Trophoblast cell (in vitro differentiated cells and primary cell): ENCODE measurements at regions not wholly inside any gene's neighbourhood (a gene's known extent, or its start where the extent isn't known, plus 50 kb on each side); places are given as distances from the start of the nearest gene placed in this dataset.

Experiments
- DNase-seq, 2 donors: peaks; one replicate each; pipeline ENCODE4 v3.0.0-alpha.2; 2016
- H2AFZ ChIP-seq: 2 replicates; pipeline ENCODE4 v1.6.1; 2013; ENCODE audit warnings: low read length, moderate library complexity, mild to moderate bottlenecking; ENCODE audit not compliant: insufficient read depth, poor library complexity
- H2AK5ac ChIP-seq: 2 replicates; pipeline ENCODE4 v1.6.1; 2013; ENCODE audit warnings: mild to moderate bottlenecking, low read length
- H2BK120ac ChIP-seq: 2 replicates; pipeline ENCODE4 v1.6.1; 2013; ENCODE audit warnings: low read length, mild to moderate bottlenecking, moderate library complexity; ENCODE audit not compliant: insufficient read depth, poor library complexity
- H2BK12ac ChIP-seq: 2 replicates; pipeline ENCODE4 v1.6.1; 2013; ENCODE audit warnings: mild to moderate bottlenecking, low read length, moderate library complexity
- H2BK5ac ChIP-seq: 2 replicates; pipeline ENCODE4 v1.6.1; 2013; ENCODE audit warnings: low read length, low read depth, moderate library complexity, mild to moderate bottlenecking; ENCODE audit not compliant: poor library complexity
- H3K14ac ChIP-seq: 2 replicates; pipeline ENCODE4 v1.6.1; 2013; ENCODE audit warnings: mild to moderate bottlenecking, low read length
- H3K18ac ChIP-seq: 2 replicates; pipeline ENCODE4 v1.6.1; 2013; ENCODE audit warnings: mild to moderate bottlenecking, low read length
- H3K23ac ChIP-seq: 2 replicates; pipeline ENCODE4 v1.6.1; 2013; ENCODE audit warnings: low read length
- H3K27ac ChIP-seq: 2 replicates; pipeline ENCODE4 v1.5.1; 2013; ENCODE audit warnings: low read depth, mild to moderate bottlenecking, inconsistent platforms, low read length, moderate library complexity
- H3K27me3 ChIP-seq: 2 replicates; pipeline ENCODE4 v1.6.1; 2013; ENCODE audit warnings: inconsistent platforms, mild to moderate bottlenecking, low read length, moderate library complexity; ENCODE audit not compliant: insufficient read depth
- H3K36me3 ChIP-seq, 2 experiments: 1 replicate in 1 of 2; 2 replicates in 1 of 2; pipeline ENCODE4 v1.6.1; 2013; ENCODE audit warnings: low read length in 2 of 2, mild to moderate bottlenecking in 2 of 2, moderate library complexity in 1 of 2; ENCODE audit not compliant: insufficient read depth in 2 of 2, control insufficient read depth in 1 of 2
- H3K4ac ChIP-seq: 2 replicates; pipeline ENCODE4 v1.6.1; 2013; ENCODE audit warnings: low read depth, mild to moderate bottlenecking, low read length, moderate library complexity
- H3K4me1 ChIP-seq, 2 experiments: 1 replicate in 1 of 2; 2 replicates in 1 of 2; pipeline ENCODE4 v1.6.1; 2013; ENCODE audit warnings: low read length in 2 of 2, mild to moderate bottlenecking in 2 of 2, moderate library complexity in 1 of 2; ENCODE audit not compliant: insufficient read depth in 2 of 2, control insufficient read depth in 1 of 2
- H3K4me2 ChIP-seq: 2 replicates; pipeline ENCODE4 v1.6.1; 2013; ENCODE audit warnings: inconsistent platforms, mild to moderate bottlenecking, low read length, moderate library complexity
- H3K4me3 ChIP-seq: 2 replicates; pipeline ENCODE4 v1.5.1; 2013; ENCODE audit warnings: mild to moderate bottlenecking, low read depth, low read length, inconsistent platforms
- H3K79me1 ChIP-seq: one replicate; pipeline ENCODE4 v1.6.1; 2013; ENCODE audit warnings: low read length
- H3K79me2 ChIP-seq: 2 replicates; pipeline ENCODE4 v1.6.1; 2013; ENCODE audit warnings: low read length, mild to moderate bottlenecking; ENCODE audit not compliant: control insufficient read depth, insufficient read depth, poor library complexity
- H3K9ac ChIP-seq: 2 replicates; pipeline ENCODE4 v1.6.1; 2013; ENCODE audit warnings: mild to moderate bottlenecking, low read length
- H3K9me3 ChIP-seq: 2 replicates; pipeline ENCODE4 v1.6.1; 2013; ENCODE audit warnings: low read depth, mild to moderate bottlenecking, control low read depth, inconsistent platforms, low read length; ENCODE audit not compliant: insufficient read depth
- H4K12ac ChIP-seq: 2 replicates; pipeline ENCODE4 v1.6.1; 2013; ENCODE audit warnings: low read depth, mild to moderate bottlenecking, low read length, moderate library complexity
- H4K8ac ChIP-seq: 2 replicates; pipeline ENCODE4 v1.6.1; 2013; ENCODE audit warnings: low read depth, mild to moderate bottlenecking, low read length, moderate library complexity
- H4K91ac ChIP-seq: one replicate; pipeline ENCODE4 v1.6.1; 2013; ENCODE audit warnings: low read depth, mild to moderate bottlenecking, low read length, moderate library complexity
- WGBS: extraction: QIAGEN DNeasy Blood & Tissue Kit; methylation state at CpG from one replicate; pipeline ENCODE4 v1.1.7; 2013; ENCODE audit warnings: missing lambda C conversion rate; ENCODE audit not compliant: insufficient read length, insufficient coverage; ENCODE audit errors: extremely low coverage; 5-methylcytosine and 5-hydroxymethylcytosine counted together

DNA sequence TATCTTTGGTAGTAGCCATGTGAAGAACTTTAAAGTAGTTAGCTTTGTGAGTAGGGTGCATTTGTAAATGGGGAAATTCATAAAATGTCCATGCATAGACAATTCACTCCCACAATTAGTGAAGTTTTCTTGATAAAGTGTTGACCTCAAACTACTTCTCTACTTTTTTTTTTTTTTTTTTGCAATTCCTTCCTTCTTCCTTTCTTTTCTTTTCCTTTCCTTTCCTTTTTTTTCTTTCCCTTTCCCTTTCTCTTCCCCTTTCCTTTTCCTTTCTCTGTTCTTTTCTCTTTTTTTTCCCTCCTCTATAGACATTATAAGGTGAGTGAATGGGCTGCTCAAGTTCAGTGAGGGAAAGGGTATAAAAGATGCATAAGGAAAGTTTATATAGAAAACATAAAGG lies 184.2 kb downstream of the PTEN start:
- Histone ChIP-seq H2AK5ac (no peak overlapping the region), H2BK5ac (no peak overlapping the region), H4K8ac (no peak overlapping the region), H3K27me3 (no peaks in the 10 kb centered on the region), H2BK12ac (no peak overlapping the region), H3K4me2 (no peak overlapping the region), H4K12ac (no peak overlapping the region), H3K14ac (no peak overlapping the region), H4K91ac (no peak overlapping the region), H3K23ac (no peak overlapping the region), H3K4ac (no peak overlapping the region), H3K4me3 (no peak overlapping the region), H3K79me2 (no peaks in the 10 kb centered on the region), H2BK120ac (no peak overlapping the region), H2AFZ (no peak overlapping the region), H3K9me3 (no peaks in the 10 kb centered on the region), H3K36me3 (no peaks in the 10 kb centered on the region), H3K27ac (no peak overlapping the region), H3K79me1 (peaks cover 5% of the 10 kb centered on the region), H3K4me1 (peaks cover 3 to 12% of the 10 kb centered on the region in 2 experiments), H3K18ac (no peak overlapping the region), H3K9ac (no peak overlapping the region)
- no peak for DNase-seq

DNA sequence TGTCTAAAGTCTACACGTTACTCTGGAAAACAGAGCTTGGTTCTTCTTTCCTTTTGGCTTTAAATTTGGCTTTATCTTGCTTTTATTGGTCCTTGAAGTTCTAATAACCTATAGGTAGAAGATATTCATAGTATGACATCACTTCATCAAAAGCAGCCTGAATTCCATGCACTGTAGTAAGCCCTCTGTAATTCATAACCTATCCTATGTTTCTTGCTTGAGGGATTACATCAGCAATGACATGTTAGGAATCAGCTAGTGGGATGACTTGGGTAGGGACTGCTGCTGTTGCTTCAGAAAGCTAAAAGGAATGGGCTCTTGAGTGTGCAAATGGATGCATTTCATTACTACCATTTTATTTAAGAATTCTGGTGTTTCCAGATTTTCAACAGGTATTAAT lies 184.9 kb downstream of the PTEN start:
- Histone ChIP-seq H3K23ac (no peak overlapping the region), H2AFZ (no peak overlapping the region), H3K79me1 (peaks cover 3% of the 10 kb centered on the region), H4K12ac (no peak overlapping the region), H3K36me3 (no peaks in the 10 kb centered on the region), H3K27ac (no peak overlapping the region), H3K79me2 (no peaks in the 10 kb centered on the region), H3K27me3 (no peaks in the 10 kb centered on the region), H3K4me3 (no peak overlapping the region), H3K9ac (no peak overlapping the region), H4K8ac (no peak overlapping the region), H2BK5ac (no peak overlapping the region), H3K4ac (no peak overlapping the region), H3K9me3 (no peaks in the 10 kb centered on the region), H4K91ac (no peak overlapping the region), H2BK120ac (no peak overlapping the region), H2BK12ac (no peak overlapping the region), H2AK5ac (no peak overlapping the region), H3K18ac (no peak overlapping the region), H3K4me2 (no peak overlapping the region), H3K14ac (no peak overlapping the region), H3K4me1 (peaks cover 0 to 5% of the 10 kb centered on the region in 2 experiments)
- no peak for DNase-seq
- no CpG with 5 or more reads among the region's 1 CpG for WGBS

- H2BK12ac ChIP-seq, result no peak overlapping the region
- H3K4me2 ChIP-seq, result no peak overlapping the region
- no peak overlapping the region for H3K9ac ChIP-seq
- H3K23ac ChIP-seq, result no peak overlapping the region
- H4K8ac ChIP-seq, result no peak overlapping the region
- no peaks in the 10 kb centered on the region for H3K27me3 ChIP-seq
- no peak for DNase-seq
- no peak overlapping the region for H2AFZ ChIP-seq
- H3K79me2 ChIP-seq, result no peaks in the 10 kb centered on the region
- H2AK5ac ChIP-seq, result no peak overlapping the region
- no peaks in the 10 kb centered on the region for H3K36me3 ChIP-seq
- no peak overlapping the region for H3K14ac ChIP-seq
- H2BK120ac ChIP-seq, result no peak overlapping the region
- H4K91ac ChIP-seq, result no peak overlapping the region
- WGBS, result no CpG with 5 or more reads among the region's 3 CpGs
- H2BK5ac ChIP-seq, result no peak overlapping the region
- no peak overlapping the region for H3K4ac ChIP-seq
- no peak overlapping the region for H3K18ac ChIP-seq
- no peak overlapping the region for H3K4me3 ChIP-seq
- H3K79me1 ChIP-seq, result no peaks in the 10 kb centered on the region
- peaks cover 0 to 3% of the 10 kb centered on the region in 2 experiments for H3K4me1 ChIP-seq
- H3K27ac ChIP-seq, result no peak overlapping the region
- no peaks in the 10 kb centered on the region for H3K9me3 ChIP-seq
- H4K12ac ChIP-seq, result no peak overlapping the region
Observed at GRCh38 chr10:88049204-88049603, 185.8 kb downstream of the PTEN start.

GRCh38 chr10:88057720-88058119 lies 194.3 kb downstream of the PTEN start:
- peaks cover 8 to 9% of the 10 kb centered on the region in 2 experiments for H3K4me1 ChIP-seq
- no peak overlapping the region for H4K12ac ChIP-seq
- H4K91ac ChIP-seq, result no peak overlapping the region
- H4K8ac ChIP-seq, result no peak overlapping the region
- no peak overlapping the region for H2BK120ac ChIP-seq
- no peak overlapping the region for H3K4me2 ChIP-seq
- H2AFZ ChIP-seq, result no peak overlapping the region
- peaks cover 2% of the 10 kb centered on the region for H3K9me3 ChIP-seq
- no peak overlapping the region for H3K27ac ChIP-seq
- H2BK12ac ChIP-seq, result no peak overlapping the region
- no CpG with 5 or more reads among the region's 1 CpG for WGBS
- no peaks in the 10 kb centered on the region for H3K36me3 ChIP-seq
- no peak overlapping the region for H3K23ac ChIP-seq
- no peak overlapping the region for H2AK5ac ChIP-seq
- H2BK5ac ChIP-seq, result no peak overlapping the region
- H3K79me2 ChIP-seq, result no peaks in the 10 kb centered on the region
- H3K18ac ChIP-seq, result no peak overlapping the region
- DNase-seq, result no peak
- H3K79me1 ChIP-seq, result peaks cover 26% of the 10 kb centered on the region
- no peak overlapping the region for H3K4me3 ChIP-seq
- no peak overlapping the region for H3K4ac ChIP-seq
- H3K14ac ChIP-seq, result no peak overlapping the region
- H3K27me3 ChIP-seq, result no peaks in the 10 kb centered on the region
- H3K9ac ChIP-seq, result no peak overlapping the region
